GM18502 (cell line): ENCODE measurements at regions not wholly inside any gene's neighbourhood (a gene's known extent, or its start where the extent isn't known, plus 50 kb on each side); places are given as distances from the start of the nearest gene placed in this dataset.
"Not testable (repeated sequence)": the region's sequence is repeated elsewhere in the genome, so short reads cannot be mapped to it uniquely, and the experiment has no call there.

ENCODE experiments used
- ATAC-seq: cut with Tn5 transposase; IDR thresholded peaks from one replicate; pipeline ENCODE4 v1.9.1; 2021; ENCODE audit warnings: mild to moderate bottlenecking; ENCODE audit not compliant: unreplicated experiment, poor library complexity

DNA sequence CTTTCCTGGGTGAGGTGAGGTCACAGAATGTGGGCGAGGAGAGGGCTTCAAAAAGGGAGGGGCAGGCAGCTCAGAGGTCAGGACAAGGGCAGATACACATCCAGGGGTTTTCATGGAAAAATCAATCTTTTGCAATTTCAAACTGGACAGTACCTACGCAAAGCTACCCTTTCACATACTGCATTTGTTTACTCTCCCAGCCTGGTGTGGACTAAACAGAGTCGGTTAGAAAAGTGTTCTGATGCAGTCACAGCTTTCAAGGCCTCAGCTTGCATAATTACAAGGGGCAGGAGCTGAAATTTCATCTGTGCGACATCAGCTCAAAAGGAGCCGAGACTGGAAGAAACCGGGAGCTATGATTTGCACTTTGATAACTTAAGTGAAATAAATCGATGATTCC, 351.8 kb downstream of the TEX29 start:
- ATAC-seq = not testable (repeated sequence)

DNA sequence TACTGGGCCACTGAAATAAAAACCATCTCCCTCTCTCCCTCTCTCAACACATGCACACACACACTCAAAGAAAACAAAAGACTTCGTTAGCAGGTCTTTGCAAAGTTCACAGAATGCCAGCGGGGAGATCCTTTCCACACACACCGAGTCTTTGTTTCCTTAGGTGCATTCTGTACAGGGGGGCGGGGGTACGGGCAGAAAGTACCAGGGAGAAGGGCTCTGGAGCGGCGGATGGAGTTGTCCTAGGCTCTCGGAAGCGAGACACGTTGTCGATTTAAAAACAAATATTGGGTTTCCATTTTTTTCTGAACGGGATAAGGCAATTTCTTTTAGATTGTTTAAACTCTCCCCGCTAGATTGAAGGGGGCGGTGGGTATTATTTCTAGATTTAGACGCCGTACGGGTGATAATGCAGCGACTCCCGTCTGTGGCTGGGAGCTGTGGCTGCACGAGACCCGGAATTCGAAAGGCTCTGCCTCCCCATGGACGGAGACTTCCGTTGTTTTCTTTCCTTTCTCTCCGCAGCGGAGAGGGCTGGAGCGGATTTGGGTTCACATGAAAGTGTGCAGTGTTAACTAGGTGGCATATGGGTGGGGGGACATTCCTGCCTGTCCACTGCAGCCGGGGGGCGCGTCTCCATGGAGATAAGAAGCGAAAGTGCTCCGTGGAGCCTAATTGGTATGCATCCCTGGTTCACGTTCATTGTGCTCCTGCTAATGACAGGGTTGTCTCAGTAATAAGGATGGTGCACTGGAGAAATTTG, 357.9 kb downstream of the TEX29 start:
- not testable (repeated sequence) for ATAC-seq

DNA sequence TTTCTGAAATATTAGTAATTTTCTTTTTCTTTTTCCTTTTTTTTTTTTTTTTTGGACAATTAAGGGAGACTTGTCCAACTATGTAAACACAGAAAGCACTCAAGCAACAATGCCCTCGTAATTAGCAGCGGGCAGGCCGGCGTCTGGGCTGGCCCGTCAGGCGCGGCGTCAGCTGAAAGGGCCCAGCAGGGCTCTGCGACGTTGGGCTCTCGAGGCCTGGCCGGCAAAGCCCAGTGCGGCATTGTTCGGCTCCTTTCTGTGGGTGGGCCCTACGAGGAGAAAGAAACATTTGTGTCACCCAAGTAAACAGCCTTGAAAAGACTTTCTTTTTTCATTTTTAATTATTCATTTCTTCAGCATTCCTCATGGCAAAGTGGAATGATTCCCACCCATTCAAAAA, 359.2 kb downstream of the TEX29 start:
- not testable (repeated sequence) for ATAC-seq

DNA sequence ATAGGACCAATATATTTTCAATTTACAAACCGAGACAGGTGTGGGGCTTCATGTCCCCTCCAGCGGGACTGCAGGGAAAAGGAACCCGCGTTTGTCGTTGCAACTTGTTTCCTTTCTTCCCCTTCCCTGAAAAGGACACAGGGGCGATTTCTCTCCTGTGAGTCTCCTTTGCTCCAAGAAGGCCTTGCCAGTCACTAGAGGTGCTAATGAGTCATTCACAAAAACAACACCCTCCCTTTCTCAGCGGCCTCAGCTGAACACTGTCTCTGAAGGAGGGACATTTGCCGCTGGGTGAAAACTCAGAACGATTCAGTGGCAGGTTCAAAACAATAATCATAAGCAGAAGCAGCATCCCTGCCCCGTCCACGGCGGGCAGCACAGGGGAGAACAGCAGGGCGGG, 359.7 kb downstream of the TEX29 start:
- ATAC-seq = not testable (repeated sequence)

DNA sequence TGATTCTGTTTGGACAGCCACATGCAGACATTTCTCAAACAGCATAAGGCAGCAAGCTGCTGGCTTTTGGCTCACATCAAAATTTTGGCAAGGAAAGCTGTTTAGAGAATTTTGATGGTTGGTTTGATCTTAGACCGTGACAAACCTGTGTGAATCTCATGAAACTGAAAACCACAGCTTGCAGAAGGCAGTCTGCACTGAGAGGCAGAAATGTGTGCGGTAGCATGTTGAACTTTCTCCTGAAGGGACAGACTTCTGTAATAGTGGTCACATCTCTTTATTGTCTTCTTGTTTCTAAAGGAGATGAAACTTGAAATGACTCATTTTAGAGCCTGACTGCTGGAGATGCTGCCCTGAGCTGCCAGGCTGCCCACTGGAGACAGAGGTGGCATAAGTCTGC, 371.6 kb downstream of the TEX29 start:
- ATAC-seq = not testable (repeated sequence)

DNA sequence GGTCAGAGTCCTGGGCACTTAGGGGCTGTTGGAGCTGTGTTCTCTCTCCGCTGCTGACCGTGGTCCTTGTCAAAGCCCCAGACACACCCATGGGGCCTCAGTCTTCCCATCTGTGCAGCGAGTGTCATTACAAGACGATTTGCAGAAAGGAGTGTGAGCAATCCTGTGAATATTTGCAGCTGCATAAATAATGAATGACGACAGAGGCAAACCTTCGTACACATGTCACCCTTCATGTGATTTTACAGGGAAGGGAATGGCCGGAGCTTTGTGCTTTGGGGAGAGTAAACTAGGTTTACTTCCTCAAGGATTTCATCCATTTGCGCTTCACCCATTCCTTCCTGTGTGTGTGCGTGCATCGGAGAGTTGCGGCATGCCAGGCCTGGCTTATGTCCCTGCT, 370.8 kb upstream of the SOX1 start:
- not testable (repeated sequence) for ATAC-seq

DNA sequence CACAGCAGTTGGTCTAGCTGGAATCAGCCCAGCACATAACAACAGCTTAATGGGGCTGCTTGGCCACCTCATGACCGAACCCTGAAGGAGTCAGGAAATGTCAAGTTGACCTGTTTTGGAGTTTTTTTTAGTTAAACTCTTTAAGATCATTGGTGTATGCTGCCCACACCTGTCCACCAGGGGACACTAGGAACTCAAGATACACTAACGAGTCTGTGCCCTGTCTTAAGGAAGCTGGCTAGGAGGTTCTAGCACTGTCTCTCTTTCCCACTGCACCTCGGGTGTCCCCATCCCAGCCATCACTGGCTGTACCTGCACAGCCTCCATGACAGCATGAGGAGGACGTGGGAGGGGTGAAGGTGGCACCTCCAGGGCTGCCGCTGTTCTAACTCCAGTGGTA, 364.9 kb upstream of the SOX1 start:
- ATAC-seq = not testable (repeated sequence)
